HepG2 (cell line): ENCODE measurements at regions not wholly inside any gene's neighbourhood (a gene's known extent, or its start where the extent isn't known, plus 50 kb on each side); places are given as distances from the start of the nearest gene placed in this dataset.

Source experiments
- ATAC-seq: fragments of 200-7000 bp; cut with Tn5 transposase; 3 replicates; pipeline ENCODE4 v1.9.1; 2020; ENCODE audit warnings: mild to moderate bottlenecking, moderate library complexity
- BruUV-seq: library from RNA; stranded (reverse); fragments of 400-500 nt; replicated peaks from 2 replicates; lab custom pipeline; 2021; lab: Mats Ljungman, UMichigan
- CTCF ChIA-PET: fragments of 300-600 bp; formaldehyde crosslinking; extraction: SDS; loops from one replicate; lab custom pipeline; 2021; ENCODE audit warnings: low total read pairs, inconsistent platforms, low intra/inter-chr PET ratio; lab: Yijun Ruan, JAX
- POLR2A ChIA-PET: fragments of 350-600 bp; sonication (Branson Sonifier 250); formaldehyde crosslinking; loops from one replicate; lab custom pipeline; 2020; ENCODE audit warnings: antibody characterized with exemption, inconsistent platforms; lab: Yijun Ruan, JAX
- DNase-seq: peaks from one replicate; pipeline ENCODE4 v3.0.0-alpha.2; 2015; ENCODE audit warnings: low spot score
- FAIRE-seq: peaks from 3 replicates; lab custom pipeline; 2011; peaks lifted over from hg19 to GRCh38; lab: Jason Lieb, UNC
- H2AFZ ChIP-seq: one replicate; pipeline ENCODE4 v1.6.1; 2011; ENCODE audit warnings: low read length, inconsistent platforms
- H3K27ac ChIP-seq: fragments of 300-600 bp; 3 replicates; pipeline ENCODE4 v1.8.0; 2011; ENCODE audit warnings: mixed run types, mild to moderate bottlenecking, mixed read lengths, low read length, inconsistent platforms; ENCODE audit not compliant: insufficient read depth; ENCODE audit errors: extremely low read length
- H3K27me3 ChIP-seq, 2 experiments: fragments of 200-600 bp in 1 of 2; 2 replicates in 1 of 2; 3 replicates in 1 of 2; pipeline versions ENCODE4 v1.6.0 to v1.8.0; 2011; ENCODE audit warnings: low read length in 2 of 2, mild to moderate bottlenecking in 2 of 2, moderate library complexity in 2 of 2, inconsistent platforms in 1 of 2; ENCODE audit not compliant: insufficient read depth in 2 of 2, control insufficient read depth in 1 of 2
- H3K36me3 ChIP-seq, 2 experiments: fragments of 200-600 bp in 1 of 2; replicated peaks in 1 of 2; 2 replicates in 1 of 2; 3 replicates in 1 of 2; pipeline versions ENCODE4 v1.5.1 to v1.8.0; 2011; ENCODE audit warnings: low read length in 2 of 2, inconsistent platforms in 1 of 2; ENCODE audit not compliant: insufficient read depth in 2 of 2, control insufficient read depth in 1 of 2
- H3K4me1 ChIP-seq: 2 replicates; pipeline ENCODE4 v1.5.1; 2012; ENCODE audit warnings: low read length, inconsistent platforms; ENCODE audit not compliant: insufficient read depth
- H3K4me2 ChIP-seq: 2 replicates; pipeline ENCODE4 v1.6.0; 2011; ENCODE audit warnings: low read depth, low read length, inconsistent platforms
- H3K4me3 ChIP-seq, 3 experiments: fragments of 200-600 bp in 1 of 3; sonication (generic), shearing (Covaris generic) in 1 of 3; replicated peaks in 1 of 3; 2 replicates each; pipeline ENCODE4 v1.5.1; 2011 to 2016; ENCODE audit warnings: low read length in 3 of 3, inconsistent platforms in 2 of 3, low read depth in 2 of 3, mild to moderate bottlenecking in 2 of 3, control low read depth in 1 of 3, mixed read lengths in 1 of 3; ENCODE audit not compliant: insufficient read depth in 1 of 3
- H3K79me2 ChIP-seq: one replicate; pipeline ENCODE4 v1.6.1; 2011; ENCODE audit warnings: low read length, inconsistent platforms; ENCODE audit not compliant: insufficient read depth
- H3K9ac ChIP-seq: 2 replicates; pipeline ENCODE4 v1.6.0; 2011; ENCODE audit warnings: mild to moderate bottlenecking, low read depth, low read length, inconsistent platforms; ENCODE audit not compliant: insufficient read depth
- H3K9me3 ChIP-seq: 2 replicates; pipeline ENCODE4 v1.5.1; 2012; ENCODE audit warnings: mild to moderate bottlenecking, low read length
- H4K20me1 ChIP-seq: 2 replicates; pipeline ENCODE4 v1.6.0; 2011; ENCODE audit warnings: inconsistent platforms, mild to moderate bottlenecking, low read length, moderate library complexity; ENCODE audit not compliant: insufficient read depth
- HNF4G ChIP-seq, 2 experiments: sonication (generic) in 1 of 2; formaldehyde crosslinking in 1 of 2; IDR thresholded peaks; 2 replicates each; pipeline versions ENCODE4 v1.4.0 to v1.6.1; 2011 to 2020; ENCODE audit warnings: borderline replicate concordance in 2 of 2, low read depth in 2 of 2, mild to moderate bottlenecking in 2 of 2, low read length in 1 of 2, missing genetic modification reagents in 1 of 2, moderate library complexity in 1 of 2
- RBM39 ChIP-seq: fragments of 200-400 bp; formaldehyde crosslinking; IDR thresholded peaks from one replicate; pipeline ENCODE4 v1.6.1; 2018; ENCODE audit warnings: antibody characterized with exemption, mild to moderate bottlenecking, low read depth, low read length; ENCODE audit not compliant: poor library complexity, severe bottlenecking
- ZFP36 ChIP-seq: fragments of 150-350 bp; IDR thresholded peaks from 2 replicates; pipeline ENCODE4 v1.6.1; 2018; ENCODE audit warnings: borderline replicate concordance, low read length, low read depth; ENCODE audit not compliant: partially characterized antibody
- ZKSCAN1 ChIP-seq: fragments of 150-350 bp; IDR thresholded peaks from 2 replicates; pipeline ENCODE4 v1.6.1; 2014; ENCODE audit warnings: low read length
- ZKSCAN8 ChIP-seq: IDR thresholded peaks from 2 replicates; pipeline ENCODE4 v1.6.1; 2016; ENCODE audit warnings: borderline replicate concordance, missing genetic modification reagents, missing compliant biosample characterization
- ZNF20 ChIP-seq: sonication (generic); formaldehyde crosslinking; IDR thresholded peaks from 2 replicates; pipeline ENCODE4 v1.4.0; 2020; ENCODE audit warnings: mild to moderate bottlenecking, moderate library complexity, missing genetic modification reagents
- ZNF3 ChIP-seq: IDR thresholded peaks from 2 replicates; pipeline ENCODE4 v1.7.0; 2017; ENCODE audit warnings: inconsistent platforms
- ZNF790 ChIP-seq: sonication (generic); formaldehyde crosslinking; IDR thresholded peaks from 2 replicates; pipeline ENCODE4 v1.8.0; 2022; ENCODE audit warnings: missing genetic modification reagents, mild to moderate bottlenecking, borderline replicate concordance
- WGBS: methylation state at CpG from one replicate; pipeline ENCODE4 v1.1.6; 2017; ENCODE audit warnings: low lambda C conversion rate; 5-methylcytosine and 5-hydroxymethylcytosine counted together
- in situ Hi-C: cut with HindIII; loops from 2 replicates; pipeline ENCODE4 v1.10.0; 2017; ENCODE audit warnings: low pct_unique_long_range_greater_than_20kb; ENCODE audit not compliant: extremely low pct_ligation_motif_present
- intact Hi-C: fragments of 100-400 bp; cut with micrococcal nuclease; formaldehyde crosslinking; loops from one replicate; pipeline ENCODE4 v1.10.0; 2022; ENCODE audit not compliant: unreplicated experiment
- TF ChIP-seq, protein P1 (sequence below): sonication (generic); formaldehyde crosslinking; IDR thresholded peaks from 2 replicates; pipeline ENCODE4 v1.8.0; 2022; ENCODE audit warnings: low read depth, missing genetic modification reagents
- TF ChIP-seq, protein P2 (sequence below): sonication (generic); formaldehyde crosslinking; IDR thresholded peaks from 2 replicates; pipeline ENCODE4 v1.4.0; 2020; ENCODE audit warnings: mild to moderate bottlenecking, missing genetic modification reagents
- TF ChIP-seq, protein P3 (sequence below): sonication (generic); formaldehyde crosslinking; IDR thresholded peaks from 2 replicates; pipeline ENCODE4 v1.4.0; 2020; ENCODE audit warnings: missing genetic modification reagents, mild to moderate bottlenecking, borderline replicate concordance
- TF ChIP-seq, protein P4 (sequence below): sonication (generic); formaldehyde crosslinking; IDR thresholded peaks from 2 replicates; pipeline ENCODE4 v1.8.0; 2022; ENCODE audit warnings: missing genetic modification reagents, mild to moderate bottlenecking, borderline replicate concordance
- TF ChIP-seq, protein P5 (sequence below): sonication (generic); formaldehyde crosslinking; IDR thresholded peaks from 2 replicates; pipeline ENCODE4 v1.4.0; 2020; ENCODE audit warnings: missing genetic modification reagents, low read depth, mild to moderate bottlenecking, borderline replicate concordance
- TF ChIP-seq, protein P6 (sequence below): sonication (generic); formaldehyde crosslinking; IDR thresholded peaks from 2 replicates; pipeline ENCODE4 v1.5.1; 2020; ENCODE audit warnings: missing genetic modification reagents, mild to moderate bottlenecking, borderline replicate concordance

DNA sequence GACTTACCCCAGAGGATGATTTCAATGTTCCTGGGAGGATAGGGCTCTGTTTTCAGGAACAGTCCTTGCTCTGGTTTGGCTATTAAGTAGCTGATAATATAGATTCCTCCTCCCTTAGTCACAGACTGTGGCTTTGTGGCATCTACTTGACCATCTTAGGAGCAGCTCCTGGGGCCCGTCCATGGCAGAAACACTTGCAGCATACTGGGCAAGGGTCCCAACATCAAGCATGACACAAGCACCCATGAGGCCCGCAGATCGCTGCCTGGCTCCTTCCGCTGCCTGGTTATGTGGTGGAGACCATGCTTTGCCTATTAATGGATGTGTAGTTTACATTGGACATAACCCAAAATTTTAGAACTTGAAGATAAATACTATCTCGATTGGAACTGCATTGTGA lies 170.1 kb downstream of the ICE1 start:
- H3K27me3 ChIP-seq, result peaks cover 2 to 6% of the 10 kb centered on the region in 2 experiments; a peak in 3 of 5 replicates
- no peak overlapping the region for H3K4me2 ChIP-seq
- H3K4me3 ChIP-seq, result no peak overlapping the region
- FAIRE-seq (no peak), DNase-seq (no peak), ATAC-seq (no peak)
- WGBS, result 0% methylated on average over 3 of the region's 5 CpGs
- H3K79me2 ChIP-seq, result no peaks in the 10 kb centered on the region
- no peak overlapping the region for H3K9ac ChIP-seq
- no TSS peak for BruUV-seq
- in situ Hi-C loops (no loop called here), intact Hi-C loops (no loop called here)
- no peaks in the 10 kb centered on the region for H3K9me3 ChIP-seq
- no peaks in the 10 kb centered on the region for H3K4me1 ChIP-seq
- CTCF ChIA-PET, result no interaction called here
- no peak overlapping the region for H3K27ac ChIP-seq
- H2AFZ ChIP-seq, result no peak overlapping the region
- POLR2A ChIA-PET, result no interaction called here
- H4K20me1 ChIP-seq, result no peaks in the 10 kb centered on the region
- H3K36me3 ChIP-seq, result no peaks in the 10 kb centered on the region
- TF ChIP-seq ZNF790 (no peak), HNF4G (IDR thresholded peaks at IDR 0.05; ENCODE audit: borderline replicate concordance, low read depth, low read length) (no peak), HNF4G (CRISPR knock-in tag; IDR thresholded peaks at IDR 0.05; ENCODE audit: borderline replicate concordance, low read depth) (no peak), RBM39 (no peak), ZKSCAN1 (no peak), ZNF3 (CRISPR knock-in tag) (no peak), ZKSCAN8 (CRISPR knock-in tag) (no peak), ZNF20 (CRISPR knock-in tag) (no peak), ZFP36 (no peak)
- TF ChIP-seq, protein P1, sequence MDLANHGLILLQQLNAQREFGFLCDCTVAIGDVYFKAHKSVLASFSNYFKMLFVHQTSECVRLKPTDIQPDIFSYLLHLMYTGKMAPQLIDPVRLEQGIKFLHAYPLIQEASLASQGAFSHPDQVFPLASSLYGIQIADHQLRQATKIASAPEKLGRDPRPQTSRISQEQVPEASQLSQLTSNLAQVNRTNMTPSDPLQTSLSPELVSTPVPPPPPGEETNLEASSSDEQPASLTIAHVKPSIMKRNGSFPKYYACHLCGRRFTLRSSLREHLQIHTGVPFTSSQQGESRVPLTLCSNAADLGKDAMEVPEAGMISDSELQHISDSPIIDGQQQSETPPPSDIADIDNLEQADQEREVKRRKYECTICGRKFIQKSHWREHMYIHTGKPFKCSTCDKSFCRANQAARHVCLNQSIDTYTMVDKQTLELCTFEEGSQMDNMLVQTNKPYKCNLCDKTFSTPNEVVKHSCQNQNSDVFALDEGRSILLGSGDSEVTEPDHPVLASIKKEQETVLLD (CRISPR knock-in tag), result no peak
- TF ChIP-seq, protein P2, sequence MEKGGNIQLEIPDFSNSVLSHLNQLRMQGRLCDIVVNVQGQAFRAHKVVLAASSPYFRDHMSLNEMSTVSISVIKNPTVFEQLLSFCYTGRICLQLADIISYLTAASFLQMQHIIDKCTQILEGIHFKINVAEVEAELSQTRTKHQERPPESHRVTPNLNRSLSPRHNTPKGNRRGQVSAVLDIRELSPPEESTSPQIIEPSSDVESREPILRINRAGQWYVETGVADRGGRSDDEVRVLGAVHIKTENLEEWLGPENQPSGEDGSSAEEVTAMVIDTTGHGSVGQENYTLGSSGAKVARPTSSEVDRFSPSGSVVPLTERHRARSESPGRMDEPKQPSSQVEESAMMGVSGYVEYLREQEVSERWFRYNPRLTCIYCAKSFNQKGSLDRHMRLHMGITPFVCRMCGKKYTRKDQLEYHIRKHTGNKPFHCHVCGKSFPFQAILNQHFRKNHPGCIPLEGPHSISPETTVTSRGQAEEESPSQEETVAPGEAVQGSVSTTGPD (CRISPR knock-in tag), result no peak
- TF ChIP-seq, protein P3, sequence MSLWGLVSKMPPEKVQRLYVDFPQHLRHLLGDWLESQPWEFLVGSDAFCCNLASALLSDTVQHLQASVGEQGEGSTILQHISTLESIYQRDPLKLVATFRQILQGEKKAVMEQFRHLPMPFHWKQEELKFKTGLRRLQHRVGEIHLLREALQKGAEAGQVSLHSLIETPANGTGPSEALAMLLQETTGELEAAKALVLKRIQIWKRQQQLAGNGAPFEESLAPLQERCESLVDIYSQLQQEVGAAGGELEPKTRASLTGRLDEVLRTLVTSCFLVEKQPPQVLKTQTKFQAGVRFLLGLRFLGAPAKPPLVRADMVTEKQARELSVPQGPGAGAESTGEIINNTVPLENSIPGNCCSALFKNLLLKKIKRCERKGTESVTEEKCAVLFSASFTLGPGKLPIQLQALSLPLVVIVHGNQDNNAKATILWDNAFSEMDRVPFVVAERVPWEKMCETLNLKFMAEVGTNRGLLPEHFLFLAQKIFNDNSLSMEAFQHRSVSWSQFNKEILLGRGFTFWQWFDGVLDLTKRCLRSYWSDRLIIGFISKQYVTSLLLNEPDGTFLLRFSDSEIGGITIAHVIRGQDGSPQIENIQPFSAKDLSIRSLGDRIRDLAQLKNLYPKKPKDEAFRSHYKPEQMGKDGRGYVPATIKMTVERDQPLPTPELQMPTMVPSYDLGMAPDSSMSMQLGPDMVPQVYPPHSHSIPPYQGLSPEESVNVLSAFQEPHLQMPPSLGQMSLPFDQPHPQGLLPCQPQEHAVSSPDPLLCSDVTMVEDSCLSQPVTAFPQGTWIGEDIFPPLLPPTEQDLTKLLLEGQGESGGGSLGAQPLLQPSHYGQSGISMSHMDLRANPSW (CRISPR knock-in tag), result no peak
- TF ChIP-seq, protein P4, sequence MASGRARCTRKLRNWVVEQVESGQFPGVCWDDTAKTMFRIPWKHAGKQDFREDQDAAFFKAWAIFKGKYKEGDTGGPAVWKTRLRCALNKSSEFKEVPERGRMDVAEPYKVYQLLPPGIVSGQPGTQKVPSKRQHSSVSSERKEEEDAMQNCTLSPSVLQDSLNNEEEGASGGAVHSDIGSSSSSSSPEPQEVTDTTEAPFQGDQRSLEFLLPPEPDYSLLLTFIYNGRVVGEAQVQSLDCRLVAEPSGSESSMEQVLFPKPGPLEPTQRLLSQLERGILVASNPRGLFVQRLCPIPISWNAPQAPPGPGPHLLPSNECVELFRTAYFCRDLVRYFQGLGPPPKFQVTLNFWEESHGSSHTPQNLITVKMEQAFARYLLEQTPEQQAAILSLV (CRISPR knock-in tag), result no peak
- TF ChIP-seq, protein P5, sequence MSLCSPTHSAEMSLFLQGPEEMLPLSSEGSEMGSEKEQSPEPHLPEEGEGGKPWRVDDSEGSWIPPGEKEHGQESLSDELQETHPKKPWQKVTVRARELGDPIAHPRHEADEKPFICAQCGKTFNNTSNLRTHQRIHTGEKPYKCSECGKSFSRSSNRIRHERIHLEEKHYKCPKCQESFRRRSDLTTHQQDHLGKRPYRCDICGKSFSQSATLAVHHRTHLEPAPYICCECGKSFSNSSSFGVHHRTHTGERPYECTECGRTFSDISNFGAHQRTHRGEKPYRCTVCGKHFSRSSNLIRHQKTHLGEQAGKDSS (CRISPR knock-in tag), result no peak
- TF ChIP-seq, protein P6, sequence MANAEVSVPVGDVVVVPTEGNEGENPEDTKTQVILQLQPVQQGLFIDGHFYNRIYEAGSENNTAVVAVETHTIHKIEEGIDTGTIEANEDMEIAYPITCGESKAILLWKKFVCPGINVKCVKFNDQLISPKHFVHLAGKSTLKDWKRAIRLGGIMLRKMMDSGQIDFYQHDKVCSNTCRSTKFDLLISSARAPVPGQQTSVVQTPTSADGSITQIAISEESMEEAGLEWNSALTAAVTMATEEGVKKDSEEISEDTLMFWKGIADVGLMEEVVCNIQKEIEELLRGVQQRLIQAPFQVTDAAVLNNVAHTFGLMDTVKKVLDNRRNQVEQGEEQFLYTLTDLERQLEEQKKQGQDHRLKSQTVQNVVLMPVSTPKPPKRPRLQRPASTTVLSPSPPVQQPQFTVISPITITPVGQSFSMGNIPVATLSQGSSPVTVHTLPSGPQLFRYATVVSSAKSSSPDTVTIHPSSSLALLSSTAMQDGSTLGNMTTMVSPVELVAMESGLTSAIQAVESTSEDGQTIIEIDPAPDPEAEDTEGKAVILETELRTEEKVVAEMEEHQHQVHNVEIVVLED (CRISPR knock-in tag), result no peak
